HEK293T (cell line): ENCODE measurements at regions not wholly inside any gene's neighbourhood (a gene's known extent, or its start where the extent isn't known, plus 50 kb on each side); places are given as distances from the start of the nearest gene placed in this dataset.

Experiments
- CTCF ChIA-PET: fragments of 350-600 bp; formaldehyde crosslinking; extraction: SDS; loops from one replicate; lab custom pipeline; 2021; ENCODE audit warnings: antibody characterized with exemption, inconsistent platforms; lab: Yijun Ruan, JAX
- POLR2A ChIA-PET: fragments of 350-600 bp; formaldehyde crosslinking; extraction: SDS; loops from one replicate; lab custom pipeline; 2020; ENCODE audit warnings: antibody characterized with exemption, inconsistent platforms; lab: Yijun Ruan, JAX
- DNase-seq: peaks from one replicate; pipeline ENCODE4 v3.0.0; 2012; ENCODE audit warnings: mixed read lengths; ENCODE audit errors: extremely low spot score
- ARNT ChIP-seq: fragments of 450-650 bp; IDR thresholded peaks from 2 replicates; pipeline ENCODE4 v1.6.1; 2017; ENCODE audit warnings: mild to moderate bottlenecking
- BHLHE40 ChIP-seq: fragments of 450-650 bp; IDR thresholded peaks from 2 replicates; pipeline ENCODE4 v1.6.1; 2016; ENCODE audit warnings: mild to moderate bottlenecking, moderate library complexity, borderline replicate concordance
- CTBP1 ChIP-seq: fragments of 450-650 bp; IDR thresholded peaks from 2 replicates; pipeline ENCODE4 v1.6.1; 2016; ENCODE audit warnings: borderline replicate concordance
- ELF4 ChIP-seq: fragments of 450-650 bp; IDR thresholded peaks from 2 replicates; pipeline ENCODE4 v1.6.1; 2017; ENCODE audit warnings: antibody characterized with exemption
- FOXA1 ChIP-seq: fragments of 450-650 bp; IDR thresholded peaks from 2 replicates; pipeline ENCODE4 v1.6.1; 2016; ENCODE audit warnings: mild to moderate bottlenecking
- FOXK2 ChIP-seq: fragments of 450-650 bp; IDR thresholded peaks from 2 replicates; pipeline ENCODE4 v1.6.1; 2016; ENCODE audit warnings: mild to moderate bottlenecking
- FOXM1 ChIP-seq: fragments of 450-650 bp; IDR thresholded peaks from 2 replicates; pipeline ENCODE4 v1.6.1; 2017; ENCODE audit warnings: mild to moderate bottlenecking, borderline replicate concordance
- HDGF ChIP-seq: fragments of 450-650 bp; IDR thresholded peaks from 2 replicates; pipeline ENCODE4 v1.6.1; 2017; ENCODE audit warnings: antibody characterized with exemption, borderline replicate concordance
- L3MBTL2 ChIP-seq: fragments of 450-650 bp; conservative IDR thresholded peaks from 2 replicates; pipeline ENCODE4 v1.6.1; 2016; ENCODE audit warnings: mild to moderate bottlenecking
- LEF1 ChIP-seq: fragments of 450-650 bp; IDR thresholded peaks from 2 replicates; pipeline ENCODE4 v1.6.1; 2017; ENCODE audit warnings: mild to moderate bottlenecking, borderline replicate concordance
- NFRKB ChIP-seq: fragments of 450-650 bp; IDR thresholded peaks from 2 replicates; pipeline ENCODE4 v1.6.1; 2016; ENCODE audit warnings: mild to moderate bottlenecking, moderate library complexity
- PKNOX1 ChIP-seq: fragments of 450-650 bp; IDR thresholded peaks from 2 replicates; pipeline ENCODE4 v1.6.1; 2016
- SP1 ChIP-seq: fragments of 450-650 bp; IDR thresholded peaks from 2 replicates; pipeline ENCODE4 v1.6.1; 2017
- SUZ12 ChIP-seq: fragments of 450-650 bp; IDR thresholded peaks from 2 replicates; pipeline ENCODE4 v1.6.1; 2016; ENCODE audit warnings: mild to moderate bottlenecking
- TARDBP ChIP-seq: fragments of 450-650 bp; IDR thresholded peaks from 2 replicates; pipeline ENCODE4 v1.6.1; 2016
- ZNF384 ChIP-seq: fragments of 450-650 bp; IDR thresholded peaks from 2 replicates; pipeline ENCODE4 v1.6.1; 2016

- POLR2A ChIA-PET, result no interaction called here
- CTCF ChIA-PET, result interaction anchor here (0.6 to 0.7 kb wide), 2 partner anchors 117 to 200 kb away, joined by 4 to 5 read pairs; no protein-coding TSS in a partner anchor
- DNase-seq, result no peak
- TF ChIP-seq SP1 (no peak), ELF4 (no peak), PKNOX1 (no peak)
These were observed 87.4 kb upstream of the ERRFI1 start for GRCh38 chr1:8113262-8114220.

GRCh38 chr1:8112611-8113261 is 86.6 kb upstream of the ERRFI1 start:
- CTCF ChIA-PET, result interaction anchor here (0.7 kb wide), 1 partner anchor 117 kb away, joined by 4 read pairs; no protein-coding TSS in a partner anchor

GRCh38 chr1:8111560-8111959 is 85.5 kb upstream of the ERRFI1 start:
- DNase-seq, result no peak
- ChIA-PET CTCF (no interaction called here), POLR2A (no interaction called here)
- TF ChIP-seq ELF4 (no peak), FOXA1 (no peak), HDGF (no peak), FOXK2 (no peak), BHLHE40 (no peak), SUZ12 (no peak), NFRKB (no peak), FOXM1 (no peak), TARDBP (no peak), CTBP1 (no peak), ARNT (no peak)

More at GRCh38 chr1:8112611-8113261, 86.6 kb upstream of the ERRFI1 start:
- no peak for DNase-seq
- POLR2A ChIA-PET, result no interaction called here
- TF ChIP-seq NFRKB (no peak), ZNF384 (no peak), BHLHE40 (no peak), ARNT (no peak), SP1 (no peak), FOXM1 (no peak), FOXA1 (no peak), HDGF (no peak), FOXK2 (no peak), PKNOX1 (no peak), ELF4 (no peak), TARDBP (no peak), LEF1 (no peak), SUZ12 (no peak), L3MBTL2 (no peak), CTBP1 (no peak)

GRCh38 chr1:8109216-8109615 is 83.1 kb upstream of the ERRFI1 start:
- POLR2A ChIA-PET, result no interaction called here
- CTCF ChIA-PET, result no interaction called here
- no peak for TF ChIP-seq L3MBTL2

GRCh38 chr1:8107897-8108296 is 81.8 kb upstream of the ERRFI1 start:
- CTCF ChIA-PET, result no interaction called here
- no peak for DNase-seq
- POLR2A ChIA-PET, result no interaction called here
- no peak for TF ChIP-seq FOXM1
- no peak for TF ChIP-seq ZNF384
- TF ChIP-seq FOXK2, result no peak
- TF ChIP-seq SUZ12, result no peak
- no peak for TF ChIP-seq NFRKB
- no peak for TF ChIP-seq L3MBTL2
- no peak for TF ChIP-seq ELF4
- no peak for TF ChIP-seq TARDBP
- TF ChIP-seq LEF1, result no peak
- TF ChIP-seq SP1, result no peak
- no peak for TF ChIP-seq PKNOX1
- TF ChIP-seq CTBP1, result no peak
- TF ChIP-seq BHLHE40, result no peak
- TF ChIP-seq FOXA1, result no peak
- TF ChIP-seq ARNT, result no peak

More at GRCh38 chr1:8109216-8109615, 83.1 kb upstream of the ERRFI1 start:
- DNase-seq, result no peak
